Endothelial cell of umbilical vein (primary cell): ENCODE measurements at regions not wholly inside any gene's neighbourhood (a gene's known extent, or its start where the extent isn't known, plus 50 kb on each side); places are given as distances from the start of the nearest gene placed in this dataset.

ENCODE experiments used
- BruUV-seq: library from RNA; stranded (reverse); fragments of 400-500 nt; replicated peaks from 2 replicates; lab custom pipeline; 2021; lab: Mats Ljungman, UMichigan
- CTCF ChIA-PET: fragments of 300-600, 350-600 bp; sonication (Branson Sonifier 250); formaldehyde crosslinking; loops from one replicate; lab custom pipeline; 2021; ENCODE audit warnings: antibody characterized with exemption, inconsistent platforms; lab: Charles Lee
- POLR2A ChIA-PET: fragments of 300-600, 350-600 bp; sonication (Branson Sonifier 250); formaldehyde crosslinking; loops from one replicate; lab custom pipeline; 2021; ENCODE audit warnings: antibody characterized with exemption, inconsistent platforms; lab: Charles Lee
- DNase-seq: peaks from one replicate; pipeline ENCODE4 v3.0.0-alpha.2; 2011; ENCODE audit warnings: low read depth, low spot score
- FAIRE-seq: peaks from 2 replicates; lab custom pipeline; 2011; peaks lifted over from hg19 to GRCh38; lab: Jason Lieb, UNC
- H2AFZ ChIP-seq: 2 replicates; pipeline ENCODE4 v1.6.0; 2012; ENCODE audit warnings: low read depth, low read length, control low read depth, inconsistent platforms
- H3K27ac ChIP-seq: 2 replicates; pipeline ENCODE4 v1.5.1; 2011; ENCODE audit warnings: low read depth, mild to moderate bottlenecking, control low read depth, low read length, moderate library complexity; ENCODE audit not compliant: insufficient read depth
- H3K27me3 ChIP-seq, 2 experiments: 2 replicates each; pipeline versions ENCODE4 v1.6.0 to v1.6.1; 2011; ENCODE audit warnings: low read length in 2 of 2, mixed read lengths in 1 of 2; ENCODE audit not compliant: control insufficient read depth in 2 of 2, insufficient read depth in 2 of 2
- H3K36me3 ChIP-seq, 2 experiments: 2 replicates in 1 of 2; 3 replicates in 1 of 2; pipeline ENCODE4 v1.5.1; 2011; ENCODE audit warnings: low read length in 2 of 2, mild to moderate bottlenecking in 1 of 2, moderate library complexity in 1 of 2; ENCODE audit not compliant: control insufficient read depth in 2 of 2, insufficient read depth in 2 of 2; ENCODE audit errors: extremely low read depth in 1 of 2
- H3K4me1 ChIP-seq: 3 replicates; pipeline ENCODE4 v1.5.1; 2011; ENCODE audit warnings: mild to moderate bottlenecking, low read length; ENCODE audit not compliant: control insufficient read depth, insufficient read depth; ENCODE audit errors: extremely low read depth
- H3K4me2 ChIP-seq: 2 replicates; pipeline ENCODE4 v1.6.1; 2011; ENCODE audit warnings: low read length, control low read depth, mixed read lengths; ENCODE audit not compliant: insufficient read depth
- H3K4me3 ChIP-seq, 3 experiments: fragments of 200-600 bp in 1 of 3; sonication (generic), shearing (Covaris generic) in 1 of 3; replicated peaks in 1 of 3; 2 replicates each; pipeline ENCODE4 v1.5.1; 2011 to 2016; ENCODE audit warnings: control low read depth in 3 of 3, low read length in 3 of 3, mild to moderate bottlenecking in 2 of 3, inconsistent platforms in 1 of 3, low read depth in 1 of 3, moderate library complexity in 1 of 3; ENCODE audit not compliant: insufficient read depth in 1 of 3
- H3K79me2 ChIP-seq: 2 replicates; pipeline ENCODE4 v1.6.0; 2012; ENCODE audit warnings: low read length, inconsistent platforms; ENCODE audit not compliant: control insufficient read depth, insufficient read depth
- H3K9ac ChIP-seq: replicated peaks from 2 replicates; pipeline ENCODE3; 2011; ENCODE audit warnings: low read length, control low read depth; ENCODE audit not compliant: insufficient read depth; ENCODE audit errors: extremely low read depth
- H3K9me1 ChIP-seq: replicated peaks from 3 replicates; pipeline ENCODE4 v1.6.0; 2011; ENCODE audit warnings: mild to moderate bottlenecking, low read length; ENCODE audit not compliant: control insufficient read depth, insufficient read depth; ENCODE audit errors: extremely low read depth
- H3K9me3 ChIP-seq: replicated peaks from 2 replicates; pipeline ENCODE4 v1.5.1; 2012; ENCODE audit warnings: low read length, inconsistent platforms; ENCODE audit not compliant: control insufficient read depth, insufficient read depth
- H4K20me1 ChIP-seq: replicated peaks from 2 replicates; pipeline ENCODE3; 2011; ENCODE audit warnings: mild to moderate bottlenecking, low read length; ENCODE audit not compliant: control insufficient read depth, insufficient read depth; ENCODE audit errors: extremely low read depth
- EZH2 ChIP-seq: IDR thresholded peaks from 2 replicates; pipeline ENCODE4 v1.6.1; 2012; ENCODE audit warnings: borderline replicate concordance, low read depth, mild to moderate bottlenecking, moderate library complexity, low read length, inconsistent platforms; ENCODE audit not compliant: severe bottlenecking
- FOS ChIP-seq: IDR thresholded peaks from 2 replicates; pipeline ENCODE4 v1.6.1; 2011; ENCODE audit warnings: mild to moderate bottlenecking, low read length, moderate library complexity, borderline replicate concordance; ENCODE audit not compliant: insufficient read depth
- JUN ChIP-seq: IDR thresholded peaks from 2 replicates; pipeline ENCODE4 v1.6.1; 2011; ENCODE audit warnings: borderline replicate concordance, low read depth; ENCODE audit not compliant: insufficient read length, insufficient read depth
- MAX ChIP-seq: IDR thresholded peaks from 2 replicates; pipeline ENCODE4 v1.6.1; 2011; ENCODE audit not compliant: insufficient read depth, insufficient read length
- MYC ChIP-seq: IDR thresholded peaks from one replicate; pipeline ENCODE4 v1.6.1; 2011; ENCODE audit warnings: mild to moderate bottlenecking, low read depth, low read length
- POLR2A ChIP-seq: IDR thresholded peaks from 2 replicates; pipeline ENCODE4 v1.6.1; 2012; ENCODE audit warnings: low read depth, mild to moderate bottlenecking, control low read depth, low read length
- dilution Hi-C: fragments of 300-500 bp; cut with MboI; formaldehyde crosslinking; loops from one replicate; pipeline ENCODE4 v1.15.0; 2019; ENCODE audit warnings: low sequenced_read_pairs; ENCODE audit not compliant: extremely low pct_ligation_motif_present
- intact Hi-C: fragments of 100-400 bp; cut with micrococcal nuclease; formaldehyde crosslinking; loops from one replicate; pipeline ENCODE4 v1.10.0; 2022

GRCh38 chr13:110797230-110797877 is 83.9 kb downstream of the ING1 start:
- H3K4me3 ChIP-seq = no peak overlapping the region
- no peaks in the 10 kb centered on the region for H3K9me3 ChIP-seq
- intact Hi-C loops = no loop called here
- ChIA-PET CTCF (interaction anchor here (0.8 to 1.7 kb wide), 3 partner anchors 20 to 81 kb away, joined by 3 to 5 read pairs (median 4); no protein-coding TSS in a partner anchor), POLR2A (interaction anchor here (0.7 kb wide), 1 partner anchor 82 kb away, joined by 3 read pairs; no protein-coding TSS in a partner anchor)
- H3K79me2 ChIP-seq = no peaks in the 10 kb centered on the region
- no peak overlapping the region for H3K4me2 ChIP-seq
- H3K36me3 ChIP-seq = no peaks in the 10 kb centered on the region
- dilution Hi-C loops = no loop called here
- peaks cover 12% of the 10 kb centered on the region for H3K4me1 ChIP-seq
- DNase-seq = peak; percentile 36
- H3K9ac ChIP-seq = no peak overlapping the region
- H3K27ac ChIP-seq = no peak overlapping the region
- H3K9me1 ChIP-seq = no peaks in the 10 kb centered on the region
- H3K27me3 ChIP-seq = peaks cover 0 to 3% of the 10 kb centered on the region in 2 experiments
- TF ChIP-seq MYC (no peak), MAX (no peak)
- no peaks in the 10 kb centered on the region for H4K20me1 ChIP-seq
- H2AFZ ChIP-seq = no peak overlapping the region
- FAIRE-seq = no peak
- no TSS peak for BruUV-seq

GRCh38 chr13:110798081-110798994 is 84.8 kb downstream of the ING1 start:
- Histone ChIP-seq H3K9me3 (no peaks in the 10 kb centered on the region), H3K27me3 (peaks cover 0 to 3% of the 10 kb centered on the region in 2 experiments), H3K79me2 (no peaks in the 10 kb centered on the region), H2AFZ (no peak overlapping the region), H3K4me2 (no peak overlapping the region), H4K20me1 (no peaks in the 10 kb centered on the region), H3K4me1 (peaks cover 12% of the 10 kb centered on the region), H3K36me3 (no peaks in the 10 kb centered on the region), H3K9ac (no peak overlapping the region), H3K9me1 (no peaks in the 10 kb centered on the region), H3K4me3 (no peak overlapping the region), H3K27ac (no peak overlapping the region)
- no peak for TF ChIP-seq POLR2A
- TF ChIP-seq JUN = no peak
- no peak for TF ChIP-seq FOS
- TF ChIP-seq EZH2 = no peak
- dilution Hi-C loops = no loop called here
- CTCF ChIA-PET = interaction anchor here (1.3 to 1.7 kb wide), 3 partner anchors 20 to 21 kb away, joined by 4 to 6 read pairs (median 4); no protein-coding TSS in a partner anchor
- no TSS peak for BruUV-seq
- POLR2A ChIA-PET = no interaction called here
- no peak for DNase-seq
- FAIRE-seq = no peak
- intact Hi-C loops = no loop called here
